ENCODE measurements at regions not wholly inside any gene's neighbourhood (a gene's known extent, or its start where the extent isn't known, plus 50 kb on each side); places are given as distances from the start of the nearest gene placed in this dataset.

GRCh38 chr3:67094774-67095173, 96.7 kb downstream of the KBTBD8 start:
- no peaks in the 10 kb centered on the region for H3K9me3 ChIP-seq (ENCODE audit: insufficient read depth, low read depth, low read length)
- H2AFZ ChIP-seq (ENCODE audit: low read length): no peak overlapping the region
- H3F3A ChIP-seq (ENCODE audit: low read depth): no peaks in the 10 kb centered on the region
- H3K9me2 ChIP-seq (replicated peaks; ENCODE audit: low read depth, low read length): no peaks in the 10 kb centered on the region
- no peaks in the 10 kb centered on the region for H3K36me3 ChIP-seq (ENCODE audit: insufficient read depth, low read length)
- no peaks in the 10 kb centered on the region for H3K79me2 ChIP-seq (ENCODE audit: insufficient read depth, low read length)
- no peak overlapping the region for H3K4me2 ChIP-seq (ENCODE audit: low read depth, low read length, poor library complexity, severe bottlenecking)
- TF ChIP-seq EZH2phosphoT487 (IDR thresholded peaks at IDR 0.05; ENCODE audit: borderline replicate concordance): no peak
- TF ChIP-seq CTCF (conservative IDR thresholded peaks at IDR 0.05; ENCODE audit: low read length): no peak
- peaks cover 19% of the 10 kb centered on the region for H3K27me3 ChIP-seq (ENCODE audit: insufficient read depth, low read length, poor library complexity, severe bottlenecking)
- H4K20me1 ChIP-seq (ENCODE audit: insufficient read depth, low read length, poor library complexity, severe bottlenecking): no peaks in the 10 kb centered on the region
- H3K9ac ChIP-seq (ENCODE audit: low read depth, low read length, poor library complexity, severe bottlenecking): no peak overlapping the region
- H3K4me1 ChIP-seq (ENCODE audit: insufficient read depth, low read length, poor library complexity, severe bottlenecking): no peaks in the 10 kb centered on the region
- H3K4me3 ChIP-seq (ENCODE audit: low read length, poor library complexity, severe bottlenecking): no peak overlapping the region

- no peaks in the 10 kb centered on the region for H3K4me1 ChIP-seq (ENCODE audit: insufficient read depth, low read length, poor library complexity, severe bottlenecking)
- H3K4me2 ChIP-seq (ENCODE audit: low read depth, low read length, poor library complexity, severe bottlenecking): no peak overlapping the region
- TF ChIP-seq EZH2phosphoT487 (IDR thresholded peaks at IDR 0.05; ENCODE audit: borderline replicate concordance) (no peak), CTCF (conservative IDR thresholded peaks at IDR 0.05; ENCODE audit: low read length) (no peak)
- H4K20me1 ChIP-seq (ENCODE audit: insufficient read depth, low read length, poor library complexity, severe bottlenecking): no peaks in the 10 kb centered on the region
- H3K4me3 ChIP-seq (ENCODE audit: low read length, poor library complexity, severe bottlenecking): no peak overlapping the region
- H3K79me2 ChIP-seq (ENCODE audit: insufficient read depth, low read length): no peaks in the 10 kb centered on the region
- H2AFZ ChIP-seq (ENCODE audit: low read length): no peak overlapping the region
- no peaks in the 10 kb centered on the region for H3F3A ChIP-seq (ENCODE audit: low read depth)
- H3K9ac ChIP-seq (ENCODE audit: low read depth, low read length, poor library complexity, severe bottlenecking): no peak overlapping the region
- no peaks in the 10 kb centered on the region for H3K9me3 ChIP-seq (ENCODE audit: insufficient read depth, low read depth, low read length)
- no peaks in the 10 kb centered on the region for H3K9me2 ChIP-seq (replicated peaks; ENCODE audit: low read depth, low read length)
- H3K36me3 ChIP-seq (ENCODE audit: insufficient read depth, low read length): no peaks in the 10 kb centered on the region
- H3K27me3 ChIP-seq (ENCODE audit: insufficient read depth, low read length, poor library complexity, severe bottlenecking): no peaks in the 10 kb centered on the region
These were observed 106.3 kb downstream of the KBTBD8 start for GRCh38 chr3:67104388-67104787.

GRCh38 chr3:67106874-67107273, 108.8 kb downstream of the KBTBD8 start:
- no peaks in the 10 kb centered on the region for H3K4me1 ChIP-seq (ENCODE audit: insufficient read depth, low read length, poor library complexity, severe bottlenecking)
- H3F3A ChIP-seq (ENCODE audit: low read depth): no peaks in the 10 kb centered on the region
- H3K27me3 ChIP-seq (ENCODE audit: insufficient read depth, low read length, poor library complexity, severe bottlenecking): no peaks in the 10 kb centered on the region
- H3K9me3 ChIP-seq (ENCODE audit: insufficient read depth, low read depth, low read length): no peaks in the 10 kb centered on the region
- H3K4me3 ChIP-seq (ENCODE audit: low read length, poor library complexity, severe bottlenecking): no peak overlapping the region
- H2AFZ ChIP-seq (ENCODE audit: low read length): no peak overlapping the region
- no peak overlapping the region for H3K4me2 ChIP-seq (ENCODE audit: low read depth, low read length, poor library complexity, severe bottlenecking)
- TF ChIP-seq EZH2phosphoT487 (IDR thresholded peaks at IDR 0.05; ENCODE audit: borderline replicate concordance) (no peak), CTCF (conservative IDR thresholded peaks at IDR 0.05; ENCODE audit: low read length) (no peak)
- no peaks in the 10 kb centered on the region for H3K36me3 ChIP-seq (ENCODE audit: insufficient read depth, low read length)
- H4K20me1 ChIP-seq (ENCODE audit: insufficient read depth, low read length, poor library complexity, severe bottlenecking): no peaks in the 10 kb centered on the region
- H3K9me2 ChIP-seq (replicated peaks; ENCODE audit: low read depth, low read length): no peaks in the 10 kb centered on the region
- H3K79me2 ChIP-seq (ENCODE audit: insufficient read depth, low read length): no peaks in the 10 kb centered on the region
- no peak overlapping the region for H3K9ac ChIP-seq (ENCODE audit: low read depth, low read length, poor library complexity, severe bottlenecking)
